Aorta (tissue), 5 donors: ENCODE measurements at regions not wholly inside any gene's neighbourhood (a gene's known extent, or its start where the extent isn't known, plus 50 kb on each side); places are given as distances from the start of the nearest gene placed in this dataset.

Experiments used
- ATAC-seq: fragments of 200-7000 bp; cut with Tn5 transposase; one replicate; pipeline ENCODE4 v1.9.1; 2022; ENCODE audit warnings: moderate library complexity; ENCODE audit not compliant: low FRiP score
- DNase-seq, 2 donors: peaks; one replicate each; pipeline ENCODE4 v3.0.0-alpha.2; 2020
- H3K27ac ChIP-seq, 2 donors: one replicate each; pipeline ENCODE4 v1.5.1; 2013; ENCODE audit warnings: low read length in 2 of 2, mild to moderate bottlenecking in 2 of 2, moderate library complexity in 2 of 2, control low read depth in 1 of 2, inconsistent platforms in 1 of 2, low read depth in 1 of 2
- H3K27me3 ChIP-seq, 2 donors: one replicate each; pipeline ENCODE4 v1.6.1; 2013; ENCODE audit warnings: control low read depth in 1 of 2, low read length in 1 of 2, mild to moderate bottlenecking in 1 of 2, moderate library complexity in 1 of 2; ENCODE audit not compliant: insufficient read depth in 2 of 2, control insufficient read depth in 1 of 2
- H3K36me3 ChIP-seq, 2 donors: one replicate each; pipeline ENCODE4 v1.6.1; 2013; ENCODE audit warnings: control low read depth in 1 of 2, low read length in 1 of 2, mild to moderate bottlenecking in 1 of 2; ENCODE audit not compliant: insufficient read depth in 2 of 2, control insufficient read depth in 1 of 2
- H3K4me1 ChIP-seq, 2 donors: one replicate each; pipeline ENCODE4 v1.6.1; 2013; ENCODE audit warnings: low read length in 2 of 2, control low read depth in 1 of 2, mild to moderate bottlenecking in 1 of 2, moderate library complexity in 1 of 2; ENCODE audit not compliant: insufficient read depth in 2 of 2, control insufficient read depth in 1 of 2
- H3K4me3 ChIP-seq, 2 donors: one replicate each; pipeline ENCODE4 v1.5.1; 2013; ENCODE audit warnings: low read length in 2 of 2, control low read depth in 1 of 2, mild to moderate bottlenecking in 1 of 2
- H3K9me3 ChIP-seq: one replicate; pipeline ENCODE4 v1.6.1; 2013; ENCODE audit warnings: mild to moderate bottlenecking, low read length; ENCODE audit not compliant: control insufficient read depth
- WGBS, 2 donors: extraction: QIAGEN DNeasy Blood & Tissue Kit; methylation state at CpG; one replicate each; pipeline ENCODE4 v1.1.7; 2013; 5-methylcytosine and 5-hydroxymethylcytosine counted together
- intact Hi-C, 2 donors: fragments of 100-400 bp; cut with DNase I; formaldehyde crosslinking; loops; one replicate each; pipeline versions ENCODE4 v1.14.2 to v1.15.0; 2022
- donor health status: healthy with polysubstance abuse.
- donor health status: Bipolar disorder and iron deficiency.
- donor health status: DM: no; HTN: no; CAD: no.
- donor health status: DM: no; HTN: no; CAD: no.
- donor health status: DM: yes; HTN: yes; CAD: no.

GRCh38 chr5:68463606-68464005 lies 248.1 kb downstream of the PIK3R1 start:
- Histone ChIP-seq H3K4me3 (no peak overlapping the region), H3K36me3 (no peaks in the 10 kb centered on the region), H3K9me3 (no peaks in the 10 kb centered on the region), H3K27me3 (no peaks in the 10 kb centered on the region), H3K27ac (no peak overlapping the region), H3K4me1 (no peaks in the 10 kb centered on the region)
- DNase-seq: no peak
- intact Hi-C loops: loop anchor here in 1 of 2 donors (10.0 kb wide), 1 partner anchor 501 kb away; no protein-coding TSS in a partner anchor
- 96 to 99% methylated on average over 3 of the region's 3 CpGs for WGBS, 2 donors
- ATAC-seq: no peak

GRCh38 chr5:68464424-68464823 lies 248.9 kb downstream of the PIK3R1 start:
- no peak for ATAC-seq
- H3K4me1 ChIP-seq: no peaks in the 10 kb centered on the region
- WGBS, 2 donors: 93 to 95% methylated on average over 4 of the region's 4 CpGs

GRCh38 chr5:68465133-68465532 lies 249.6 kb downstream of the PIK3R1 start:
- Histone ChIP-seq H3K27ac (no peak overlapping the region), H3K4me3 (no peak overlapping the region), H3K36me3 (no peaks in the 10 kb centered on the region), H3K9me3 (no peaks in the 10 kb centered on the region), H3K27me3 (no peaks in the 10 kb centered on the region), H3K4me1 (no peaks in the 10 kb centered on the region)
- 96 to 98% methylated on average over 3 of the region's 3 CpGs for WGBS, 2 donors
- ATAC-seq (no peak), DNase-seq (no peak)
- intact Hi-C loops: loop anchor here in 1 of 2 donors (10.0 kb wide), 1 partner anchor 500 kb away; no protein-coding TSS in a partner anchor

More at GRCh38 chr5:68464424-68464823, 248.9 kb downstream of the PIK3R1 start:
- H3K36me3 ChIP-seq: no peaks in the 10 kb centered on the region
- no peaks in the 10 kb centered on the region for H3K27me3 ChIP-seq
- no peak for DNase-seq
- H3K4me3 ChIP-seq: no peak overlapping the region
- no peak overlapping the region for H3K27ac ChIP-seq
- intact Hi-C loops: loop anchor here in 1 of 2 donors (10.0 kb wide), 1 partner anchor 500 kb away; no protein-coding TSS in a partner anchor
- no peaks in the 10 kb centered on the region for H3K9me3 ChIP-seq

- H3K4me3 ChIP-seq: no peak overlapping the region
- WGBS, 2 donors: 66 to 68% methylated on average over 6 of the region's 6 CpGs
- H3K36me3 ChIP-seq: no peaks in the 10 kb centered on the region
- no peaks in the 10 kb centered on the region for H3K4me1 ChIP-seq
- intact Hi-C loops: loop anchor here in 1 of 2 donors (10.0 kb wide), 1 partner anchor 499 kb away; no protein-coding TSS in a partner anchor
- no peaks in the 10 kb centered on the region for H3K9me3 ChIP-seq
- ATAC-seq (no peak), DNase-seq (no peak)
- H3K27ac ChIP-seq: no peak overlapping the region
- H3K27me3 ChIP-seq: no peaks in the 10 kb centered on the region
Observed at GRCh38 chr5:68465934-68466551, 250.5 kb downstream of the PIK3R1 start.

- Histone ChIP-seq H3K27me3 (no peaks in the 10 kb centered on the region), H3K4me1 (no peaks in the 10 kb centered on the region), H3K4me3 (no peak overlapping the region), H3K9me3 (no peaks in the 10 kb centered on the region), H3K36me3 (no peaks in the 10 kb centered on the region), H3K27ac (no peak overlapping the region)
- WGBS, 2 donors: 98 to 100% methylated on average over 2 of the region's 2 CpGs
- intact Hi-C loops: loop anchor here in 1 of 2 donors (10.0 kb wide), 1 partner anchor 498 kb away; no protein-coding TSS in a partner anchor
- no peak for ATAC-seq
- DNase-seq: no peak
Observed at GRCh38 chr5:68467208-68467607, 251.7 kb downstream of the PIK3R1 start.

- no peak overlapping the region for H3K27ac ChIP-seq
- no peaks in the 10 kb centered on the region for H3K27me3 ChIP-seq
- intact Hi-C loops: loop anchor here in 1 of 2 donors (10.0 kb wide), 1 partner anchor 497 kb away; no protein-coding TSS in a partner anchor
- DNase-seq: no peak
- H3K36me3 ChIP-seq: no peaks in the 10 kb centered on the region
- no peaks in the 10 kb centered on the region for H3K4me1 ChIP-seq
- ATAC-seq: no peak
- 80 to 92% methylated on average over 2 of the region's 2 CpGs for WGBS, 2 donors
- H3K9me3 ChIP-seq: no peaks in the 10 kb centered on the region
- H3K4me3 ChIP-seq: no peak overlapping the region
Observed at GRCh38 chr5:68467794-68468193, 252.2 kb downstream of the PIK3R1 start.

- ATAC-seq (no peak), DNase-seq (no peak)
- 98% methylated on average over 4 of the region's 4 CpGs for WGBS, 2 donors
- Histone ChIP-seq H3K4me3 (no peak overlapping the region), H3K27ac (no peak overlapping the region), H3K4me1 (no peaks in the 10 kb centered on the region), H3K36me3 (no peaks in the 10 kb centered on the region), H3K27me3 (no peaks in the 10 kb centered on the region), H3K9me3 (no peaks in the 10 kb centered on the region)
- intact Hi-C loops: loop anchor here in 1 of 2 donors (10.0 kb wide), 1 partner anchor 496 kb away; no protein-coding TSS in a partner anchor
Observed at GRCh38 chr5:68468322-68468721, 252.8 kb downstream of the PIK3R1 start.

GRCh38 chr5:68475476-68475983 lies 260.0 kb downstream of the PIK3R1 start:
- ATAC-seq: no peak
- no peak overlapping the region for H3K4me3 ChIP-seq
- no peak overlapping the region for H3K27ac ChIP-seq
- H3K36me3 ChIP-seq: no peaks in the 10 kb centered on the region
- no peak for DNase-seq
- peaks cover 4 to 7% of the 10 kb centered on the region in 2 donors for H3K4me1 ChIP-seq
- intact Hi-C loops: no loop called here
- H3K9me3 ChIP-seq: no peaks in the 10 kb centered on the region
- WGBS, 2 donors: 94 to 95% methylated on average over 7 of the region's 7 CpGs
- H3K27me3 ChIP-seq: no peaks in the 10 kb centered on the region

- Histone ChIP-seq H3K4me3 (no peak overlapping the region), H3K36me3 (no peaks in the 10 kb centered on the region), H3K9me3 (no peaks in the 10 kb centered on the region), H3K4me1 (peaks cover 4 to 8% of the 10 kb centered on the region in 2 donors), H3K27me3 (no peaks in the 10 kb centered on the region), H3K27ac (no peak overlapping the region)
- no peak for DNase-seq
- 90 to 91% methylated on average over 3 of the region's 3 CpGs for WGBS, 2 donors
- intact Hi-C loops: no loop called here
- no peak for ATAC-seq
Observed at GRCh38 chr5:68476854-68477253, 261.3 kb downstream of the PIK3R1 start.
